Fibroblast of skin of right biceps (primary cell): ENCODE measurements at regions not wholly inside any gene's neighbourhood (a gene's known extent, or its start where the extent isn't known, plus 50 kb on each side); places are given as distances from the start of the nearest gene placed in this dataset.

Experiments used
- DNase-seq: peaks from one replicate; pipeline ENCODE4 v3.0.0-alpha.2; 2013

DNA sequence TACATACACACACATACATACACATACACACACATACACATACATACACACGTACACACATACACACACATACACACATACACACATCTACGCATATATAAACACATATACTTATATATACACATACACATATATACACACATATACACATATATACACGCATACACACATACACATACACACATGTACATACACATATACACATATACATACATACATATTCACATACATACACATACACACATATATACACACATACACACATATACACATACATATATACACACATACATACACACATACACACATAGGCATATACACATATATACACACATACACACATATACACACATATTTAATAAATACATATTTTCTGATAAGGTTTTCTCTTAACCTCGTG, 324.0 kb downstream of the RPS6KC1 start:
- DNase-seq, result no peak

DNA sequence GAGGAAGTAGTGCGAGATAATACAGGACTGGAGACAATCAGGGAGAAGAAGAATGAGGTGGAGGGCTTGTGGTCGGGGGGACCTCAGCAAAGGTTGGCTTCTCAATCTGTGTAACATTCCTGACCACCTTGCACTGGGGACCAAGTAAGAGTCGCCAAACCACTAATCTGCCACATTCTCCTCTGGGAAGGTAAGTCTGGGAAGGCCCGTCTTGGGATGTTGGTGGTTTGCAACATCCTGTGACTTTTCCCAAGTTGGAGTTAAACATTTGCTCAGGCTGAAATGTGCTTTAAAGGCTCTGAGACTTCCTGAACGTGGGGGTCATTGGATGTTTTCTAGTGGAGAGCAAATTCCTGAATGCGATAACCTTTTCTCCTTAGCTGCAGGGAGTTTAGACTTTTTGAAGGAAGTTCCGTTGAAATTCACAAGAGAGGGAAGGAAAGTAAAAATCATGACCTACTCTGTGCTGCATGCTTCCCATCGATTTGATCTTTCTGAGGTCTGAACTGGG, 325.9 kb downstream of the RPS6KC1 start:
- peak; percentile 39 for DNase-seq

DNA sequence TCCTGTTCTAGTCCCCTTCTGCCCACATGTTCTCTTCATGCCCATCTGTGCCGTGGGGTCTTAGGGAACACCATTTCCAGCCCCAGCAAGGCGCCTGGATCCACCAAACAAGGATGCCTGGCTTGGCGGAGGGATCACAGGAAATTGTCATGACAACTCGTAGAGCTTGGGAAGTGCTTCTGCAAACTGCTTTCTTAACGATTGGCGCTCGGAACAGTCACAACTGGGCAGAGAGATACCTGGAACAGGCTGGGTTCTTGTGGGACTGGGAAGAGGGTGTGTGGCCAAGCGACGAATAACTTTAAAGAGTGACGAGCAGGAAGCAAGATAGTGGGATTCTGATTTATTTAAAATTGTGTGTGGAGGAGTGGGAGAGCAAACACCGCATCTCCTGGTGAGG, 329.8 kb downstream of the RPS6KC1 start:
- DNase-seq, result no peak

DNA sequence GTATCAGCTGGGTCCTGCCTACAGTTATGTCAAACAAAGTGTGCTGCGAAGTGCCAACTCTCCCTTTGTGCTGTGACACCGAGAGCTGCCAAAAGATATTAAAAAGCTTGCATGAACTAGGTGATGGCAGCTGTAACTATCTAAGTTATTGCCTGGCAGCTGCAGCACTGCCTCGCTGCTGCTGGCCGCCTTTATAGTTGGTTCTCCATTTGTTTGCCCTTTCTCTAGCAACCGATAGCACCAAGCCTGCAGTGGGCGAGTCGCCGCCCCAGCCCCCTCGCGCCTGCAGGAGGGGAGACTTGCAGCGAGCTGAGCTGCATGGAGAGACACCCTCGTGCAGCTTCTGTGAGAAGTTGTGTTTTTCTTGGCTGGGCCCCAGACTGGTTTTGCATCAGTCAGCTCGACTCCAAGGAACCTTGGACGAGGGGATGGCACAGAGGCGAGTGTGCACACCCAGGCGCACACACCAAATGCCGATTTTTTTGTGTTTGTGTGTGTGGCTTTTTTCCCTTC, 330.6 kb downstream of the RPS6KC1 start:
- peak; percentile 37 for DNase-seq

DNA sequence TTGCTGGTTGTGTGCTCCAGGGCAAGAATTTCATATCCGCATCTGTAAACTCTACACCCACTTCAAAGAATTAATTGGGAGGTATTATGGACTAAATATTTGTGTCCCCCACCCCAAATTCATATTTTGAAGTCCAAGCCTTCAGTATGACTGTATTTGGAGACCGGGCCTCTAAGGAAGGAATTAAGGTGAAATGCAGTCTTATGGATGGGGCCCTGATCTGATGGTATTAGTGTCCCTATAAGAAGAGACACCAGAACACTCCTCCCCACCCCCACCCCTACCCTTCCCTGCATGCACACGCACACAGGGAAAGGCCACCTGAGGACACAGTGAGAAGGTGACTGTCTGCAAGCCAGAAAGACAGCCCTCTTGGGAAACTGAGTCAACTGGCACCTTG, 332.4 kb downstream of the RPS6KC1 start:
- no peak for DNase-seq

DNA sequence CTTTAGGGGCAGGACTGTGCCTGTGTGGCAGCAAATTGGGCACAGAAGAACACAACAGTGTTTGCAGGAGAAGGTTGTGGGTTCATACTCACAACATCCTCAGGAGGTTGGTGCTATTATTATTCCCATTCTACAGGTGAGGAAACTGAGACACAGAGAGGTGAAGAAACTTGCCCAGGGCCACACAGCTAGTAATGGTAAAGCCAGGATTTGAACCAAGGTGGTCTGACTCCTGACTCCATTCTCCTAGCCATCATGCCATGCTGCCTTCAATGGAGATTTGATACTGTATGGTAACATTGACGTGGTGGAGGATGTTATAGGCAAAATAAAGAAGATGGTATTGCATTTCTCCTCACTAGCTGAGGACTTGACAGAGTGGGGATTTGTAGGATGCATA, 334.2 kb downstream of the RPS6KC1 start:
- DNase-seq, result no peak

DNA sequence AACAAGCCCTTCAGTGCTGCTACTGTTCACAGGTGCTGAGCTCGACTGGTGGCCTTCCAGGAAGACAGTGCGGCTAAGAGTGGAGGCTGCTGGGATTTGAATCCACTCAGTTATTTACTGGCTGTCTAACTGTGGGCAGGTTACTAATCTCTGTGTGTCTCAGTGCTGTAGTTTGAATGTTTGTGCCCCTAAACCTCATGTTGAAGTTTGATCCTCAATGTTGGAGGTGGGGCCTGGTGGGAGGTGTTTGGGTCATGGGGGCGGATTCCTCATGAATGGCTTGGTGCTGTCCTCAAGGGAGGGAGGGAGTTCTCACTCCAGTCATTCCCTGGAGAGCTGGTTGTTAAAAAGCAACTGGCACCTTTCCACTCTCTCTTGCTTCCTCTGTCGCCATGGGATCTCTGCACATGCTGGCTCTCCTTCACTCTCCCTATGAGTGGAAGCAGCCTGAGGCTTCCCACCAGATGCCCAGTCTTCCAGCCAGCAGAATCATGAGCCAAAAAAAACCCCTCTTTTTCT, 334.8 kb downstream of the RPS6KC1 start:
- DNase-seq, result no peak

DNA sequence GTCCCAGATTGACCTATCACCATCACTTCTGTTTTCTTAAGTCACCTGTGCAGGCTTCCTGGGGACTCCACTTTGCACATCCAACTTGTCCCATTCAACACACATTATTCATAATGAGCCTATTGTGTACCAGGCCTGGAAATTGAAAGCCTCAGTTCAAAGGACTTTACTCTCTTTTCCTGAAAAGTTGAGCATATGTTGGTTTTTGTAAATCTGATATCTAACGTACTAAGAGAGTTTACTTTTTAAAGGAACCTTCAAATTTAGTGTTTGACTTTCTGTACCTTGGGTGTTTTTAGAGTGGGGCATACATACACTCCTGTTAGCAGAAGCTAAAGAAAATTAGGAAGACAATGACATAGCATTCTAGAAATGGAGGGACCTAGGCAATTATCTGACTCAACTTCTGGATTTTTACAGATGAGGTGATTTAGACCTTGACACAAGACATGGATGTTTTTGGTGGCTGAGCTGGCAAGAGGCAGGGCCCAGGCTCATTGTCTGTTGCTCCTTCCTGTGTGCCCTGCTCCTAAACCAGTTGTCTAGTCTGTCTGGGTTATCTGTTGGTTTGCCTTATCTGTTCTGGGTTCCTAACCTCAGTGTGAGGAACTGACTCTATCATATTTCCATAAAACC, 336.5 kb downstream of the RPS6KC1 start:
- no peak for DNase-seq

DNA sequence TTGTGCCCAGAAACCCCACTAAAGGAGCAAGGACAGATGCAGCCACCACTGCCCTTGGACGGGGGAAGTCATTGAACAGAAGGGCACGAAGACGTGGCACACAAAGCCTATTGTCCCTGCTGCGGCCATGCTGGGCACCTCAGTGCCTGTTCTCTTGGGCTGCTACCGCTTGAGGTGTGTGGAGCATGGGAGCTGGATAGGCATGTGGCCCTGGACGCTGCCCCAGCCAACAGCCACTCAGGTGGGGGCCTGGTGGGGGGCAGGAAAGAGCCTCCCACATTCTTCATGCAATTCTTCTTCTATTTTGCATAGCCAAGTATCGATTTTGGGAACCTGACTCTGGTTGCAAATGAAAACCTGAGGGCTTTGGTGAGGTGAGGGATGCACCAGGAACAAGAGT, 337.2 kb downstream of the RPS6KC1 start:
- no peak for DNase-seq

DNA sequence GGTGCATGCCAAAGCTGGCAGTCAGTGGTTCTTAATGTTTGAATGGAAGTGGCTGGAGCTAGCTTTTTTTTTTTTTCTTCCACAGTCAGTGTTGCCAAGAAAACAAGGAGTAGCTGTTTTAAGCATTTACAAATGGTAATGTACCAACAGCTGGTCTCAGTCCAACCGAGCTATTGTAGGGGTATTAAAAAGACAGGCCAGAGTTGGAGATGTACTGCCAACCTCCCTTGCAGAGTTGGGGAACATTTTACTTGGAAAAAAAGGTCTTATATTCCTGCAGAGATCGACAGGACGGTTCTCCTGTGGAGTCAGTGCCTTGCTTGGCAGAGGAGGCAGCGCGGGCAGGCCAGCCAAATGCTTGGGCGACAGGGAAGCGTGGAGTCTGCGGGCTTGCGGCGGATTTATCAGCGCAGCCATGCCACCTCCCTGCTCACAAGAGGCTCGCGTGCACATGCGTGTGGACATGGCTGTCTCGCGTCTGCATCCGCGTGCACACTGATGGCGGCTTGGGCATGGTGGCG, 338.1 kb downstream of the RPS6KC1 start:
- DNase-seq, result no peak

DNA sequence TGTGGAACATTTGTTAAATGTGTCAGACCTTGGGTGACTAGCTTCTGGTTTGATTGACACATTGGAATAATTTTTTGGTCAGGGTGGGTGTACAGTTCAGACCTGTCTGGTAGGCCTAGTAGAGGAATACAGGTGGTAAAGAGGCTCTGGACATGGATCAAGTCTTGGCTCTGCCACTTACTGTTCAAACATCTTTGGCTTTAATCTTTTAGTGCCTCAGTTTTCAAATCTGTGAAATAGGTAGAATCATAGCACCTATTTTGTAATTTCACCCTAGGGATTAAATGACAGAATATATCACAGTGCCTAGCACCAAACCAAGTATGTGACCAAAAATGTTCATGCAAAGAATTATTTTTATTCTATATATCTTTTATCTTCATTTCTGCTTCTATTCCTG, 340.4 kb downstream of the RPS6KC1 start:
- no peak for DNase-seq

DNA sequence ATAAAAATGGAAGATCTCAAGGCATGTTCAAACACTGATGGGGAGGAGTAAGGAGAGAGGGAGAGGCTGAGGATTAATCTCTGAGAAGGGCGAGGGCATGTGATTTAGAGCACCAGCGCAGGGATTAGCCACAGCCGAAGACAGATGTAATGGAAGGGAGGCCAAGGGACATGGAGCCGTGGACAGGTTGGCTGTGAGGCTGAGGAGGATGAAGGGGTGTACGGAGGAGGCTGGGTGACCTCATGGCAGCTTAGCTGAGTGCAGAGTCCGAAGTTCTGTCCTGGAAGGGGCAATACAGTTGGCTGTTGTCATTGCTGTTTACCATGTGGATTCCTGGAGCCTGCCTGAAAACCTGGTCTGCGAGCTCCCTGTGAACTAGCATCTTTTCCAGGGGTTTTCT, 342.8 kb downstream of the RPS6KC1 start:
- no peak for DNase-seq

DNA sequence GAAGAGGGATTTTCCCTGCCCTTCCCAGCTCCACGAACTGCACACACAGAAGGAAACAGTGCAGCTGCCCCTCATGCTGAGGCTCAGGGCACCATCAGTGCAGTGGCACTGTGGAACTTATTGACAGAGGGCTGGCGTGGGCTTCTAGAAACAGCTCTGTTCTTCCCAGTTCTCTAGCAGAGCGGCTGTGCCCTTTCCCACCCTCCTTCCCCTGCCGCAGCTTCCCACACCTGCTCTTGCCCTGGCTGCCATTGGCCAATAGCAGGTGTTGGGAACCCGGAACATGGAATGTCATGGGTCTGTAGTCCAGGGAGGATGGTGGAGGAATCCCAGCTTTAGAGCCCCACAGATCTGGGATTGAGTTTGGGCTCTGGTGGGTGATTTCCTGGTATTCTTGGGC, 343.8 kb downstream of the RPS6KC1 start:
- DNase-seq, result no peak

DNA sequence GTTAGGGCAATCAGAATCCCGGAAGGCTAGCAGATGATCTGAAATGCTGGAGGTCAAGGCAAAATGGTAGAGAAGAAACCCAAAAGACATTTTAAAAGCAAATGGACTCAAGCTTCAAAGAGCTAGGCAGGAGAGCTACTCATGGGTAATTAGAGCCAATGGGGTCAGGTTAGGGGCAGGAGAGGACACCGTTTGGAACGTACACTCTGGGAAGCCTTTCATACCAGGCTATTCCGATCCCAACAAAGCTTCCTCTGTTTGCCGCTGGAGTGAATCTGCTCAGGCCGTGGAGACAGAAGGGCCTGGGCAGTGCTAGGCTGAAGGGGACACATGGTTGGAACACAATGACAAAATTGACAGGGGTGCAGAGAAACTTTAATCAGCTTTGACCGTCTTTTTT, 346.6 kb downstream of the RPS6KC1 start:
- DNase-seq, result no peak

DNA sequence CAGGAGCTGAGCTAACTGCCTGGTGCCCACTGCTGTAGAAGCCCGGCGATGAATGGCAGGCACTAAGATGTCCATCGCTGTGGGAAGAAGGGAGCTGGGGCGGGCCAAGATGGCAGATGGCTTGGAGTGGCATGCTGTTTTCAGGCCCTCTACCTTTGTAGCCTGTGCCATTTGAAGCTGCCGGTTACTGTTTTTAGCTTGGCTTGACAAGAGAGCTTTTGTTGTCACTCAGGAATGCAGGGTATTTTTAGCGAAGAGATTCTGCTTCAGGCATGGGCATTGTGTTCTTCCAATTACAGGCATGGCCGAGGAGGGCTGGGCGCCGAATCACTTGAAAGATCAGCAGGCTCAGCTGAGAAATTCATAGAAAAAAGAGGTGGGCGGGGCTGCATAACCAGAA, 348.7 kb downstream of the RPS6KC1 start:
- DNase-seq, result no peak

DNA sequence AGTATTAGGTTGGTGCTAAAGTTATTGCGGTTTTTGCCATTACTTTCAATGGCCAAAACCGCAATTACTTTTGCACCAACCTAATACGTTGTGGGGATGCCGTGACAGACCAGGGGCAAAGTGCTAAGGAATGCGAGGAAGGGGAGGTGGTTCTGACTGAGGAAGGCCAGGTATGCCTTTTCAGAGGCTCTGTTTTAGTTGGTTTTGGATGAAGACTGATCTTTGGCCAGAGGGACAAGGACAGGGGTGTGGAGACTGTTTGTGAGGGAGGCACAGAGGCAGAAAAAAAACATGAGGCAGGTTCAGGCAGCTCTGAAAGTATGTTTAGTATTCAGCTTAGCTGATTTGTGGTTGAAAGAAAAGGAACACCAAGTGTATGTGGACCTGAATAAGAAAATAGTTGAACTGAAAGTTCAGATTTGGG, 358.2 kb downstream of the RPS6KC1 start:
- DNase-seq, result no peak

DNA sequence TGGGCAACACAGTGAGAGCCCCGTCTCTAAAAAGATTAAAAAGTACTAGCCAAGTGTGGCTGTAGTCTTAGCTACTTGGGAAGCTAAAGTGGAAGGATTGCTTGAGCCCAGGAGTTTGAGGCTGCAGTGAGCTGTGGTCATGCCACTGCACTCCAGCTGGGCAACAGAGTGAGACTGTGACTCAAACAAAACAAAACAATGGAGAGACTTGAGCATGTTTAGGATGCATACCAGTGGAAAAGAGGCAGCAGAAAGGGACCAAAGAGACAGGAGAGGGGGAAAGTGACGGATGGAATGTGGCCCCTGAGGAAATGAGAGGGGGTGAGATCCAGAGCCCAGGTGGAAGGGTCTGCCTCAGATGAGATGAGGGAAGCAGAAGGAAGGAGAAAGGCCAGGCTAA, 358.9 kb downstream of the RPS6KC1 start:
- DNase-seq, result no peak

DNA sequence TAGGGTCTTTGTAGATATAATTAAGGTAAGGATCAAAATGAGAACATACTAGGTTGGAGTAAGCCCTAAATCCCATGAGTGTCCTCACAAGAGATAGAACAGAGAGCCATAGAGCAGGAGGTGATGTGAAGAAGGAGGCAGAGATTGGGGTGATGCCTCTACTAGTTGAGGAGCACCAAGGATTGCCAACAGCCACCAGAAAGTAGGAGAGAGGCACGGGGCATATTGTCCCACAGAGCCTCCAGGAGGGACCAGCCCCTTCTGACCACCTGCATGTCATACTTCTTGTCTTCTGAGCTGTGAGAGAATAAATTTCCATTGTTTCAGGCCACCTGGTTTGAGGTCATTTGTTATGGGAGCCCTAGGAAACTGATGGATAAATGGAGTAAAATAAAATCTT, 363.3 kb downstream of the RPS6KC1 start:
- DNase-seq, result no peak

DNA sequence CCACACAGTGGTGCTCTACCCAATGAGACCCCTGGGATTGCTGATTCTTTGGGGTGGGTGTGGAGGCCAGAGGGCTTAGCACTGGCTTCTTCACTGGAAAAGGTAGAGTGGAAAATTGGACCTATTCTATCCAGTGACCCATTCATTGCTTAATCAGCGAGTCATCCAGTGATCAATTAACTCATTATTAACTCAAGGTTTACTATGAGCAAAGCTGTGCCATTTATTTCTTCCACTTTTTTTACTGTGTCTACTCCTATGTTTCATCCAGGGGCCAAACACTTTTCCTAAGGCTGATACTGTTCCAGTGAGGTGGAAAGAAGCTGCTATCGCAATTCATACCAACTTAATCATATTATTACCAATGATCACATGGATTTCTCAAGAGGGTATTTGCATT, 363.9 kb downstream of the RPS6KC1 start:
- no peak for DNase-seq

DNA sequence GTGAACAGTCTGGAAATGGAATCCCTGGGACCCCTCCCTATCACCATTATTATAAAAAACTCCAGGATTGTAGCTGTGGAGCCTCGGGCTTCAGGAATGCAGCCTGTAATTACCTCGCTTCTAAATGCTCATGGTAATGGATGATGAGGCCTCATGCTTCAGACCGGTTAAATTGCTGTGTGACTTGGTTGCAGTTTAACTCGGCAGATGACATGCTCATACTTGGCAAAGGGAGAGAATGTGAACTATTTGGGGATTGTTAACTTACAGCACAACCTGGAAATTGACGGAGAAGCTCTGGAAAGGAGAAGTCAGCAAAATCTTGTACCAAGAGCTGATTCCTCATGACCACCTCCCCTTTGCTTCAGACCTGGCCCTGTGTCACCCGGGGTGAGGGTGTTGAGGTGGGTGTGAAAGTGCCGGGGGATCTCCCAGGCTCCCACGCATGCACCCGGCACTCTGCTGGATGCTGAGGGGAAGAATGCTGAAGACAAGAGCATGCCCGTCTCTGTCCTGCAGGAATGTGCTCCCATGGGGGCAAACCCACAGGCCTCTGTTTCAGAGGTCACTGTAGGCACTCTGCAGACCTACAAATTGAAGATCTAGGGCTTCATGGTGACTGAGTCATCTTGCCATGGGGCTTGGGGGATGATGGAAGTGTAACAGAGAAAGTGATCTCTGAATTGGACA, 364.8 kb downstream of the RPS6KC1 start:
- no peak for DNase-seq

DNA sequence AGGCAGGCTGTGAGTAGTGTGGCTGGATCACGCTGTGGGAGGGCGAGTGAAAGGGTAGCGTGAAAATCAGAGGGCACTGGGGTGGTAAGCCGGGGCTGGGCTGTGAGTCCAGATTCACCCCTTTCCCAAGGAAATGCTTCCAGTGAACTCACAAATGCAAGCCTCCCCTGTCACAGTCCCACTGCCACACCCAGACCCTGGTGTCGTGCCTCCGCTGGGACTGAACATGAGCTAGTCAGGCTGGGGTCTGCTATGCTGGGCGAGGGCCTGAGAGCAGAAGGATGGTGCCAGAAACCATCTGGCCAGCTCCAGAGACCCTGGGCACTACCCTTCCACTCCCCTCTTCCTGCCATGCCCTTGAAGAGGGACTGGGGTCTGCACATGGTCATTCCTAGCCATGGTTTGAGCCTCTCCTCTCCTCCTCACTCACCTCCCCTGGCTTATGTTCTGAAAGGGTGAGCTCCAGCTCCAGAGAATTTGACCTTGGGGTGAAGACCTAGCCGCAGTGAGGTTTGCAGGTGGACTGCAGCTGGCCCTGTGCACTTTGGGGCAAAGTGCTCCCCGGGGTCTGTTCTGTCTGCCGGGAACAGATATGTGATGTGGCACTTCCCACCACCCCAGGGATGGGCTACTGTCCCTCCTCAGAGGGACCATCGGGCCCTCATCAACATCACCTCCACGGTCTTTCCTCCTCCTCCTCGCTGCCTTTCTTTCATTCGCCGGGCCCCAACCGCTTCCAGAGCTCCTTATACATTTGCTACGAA, 365.6 kb downstream of the RPS6KC1 start:
- no peak for DNase-seq

DNA sequence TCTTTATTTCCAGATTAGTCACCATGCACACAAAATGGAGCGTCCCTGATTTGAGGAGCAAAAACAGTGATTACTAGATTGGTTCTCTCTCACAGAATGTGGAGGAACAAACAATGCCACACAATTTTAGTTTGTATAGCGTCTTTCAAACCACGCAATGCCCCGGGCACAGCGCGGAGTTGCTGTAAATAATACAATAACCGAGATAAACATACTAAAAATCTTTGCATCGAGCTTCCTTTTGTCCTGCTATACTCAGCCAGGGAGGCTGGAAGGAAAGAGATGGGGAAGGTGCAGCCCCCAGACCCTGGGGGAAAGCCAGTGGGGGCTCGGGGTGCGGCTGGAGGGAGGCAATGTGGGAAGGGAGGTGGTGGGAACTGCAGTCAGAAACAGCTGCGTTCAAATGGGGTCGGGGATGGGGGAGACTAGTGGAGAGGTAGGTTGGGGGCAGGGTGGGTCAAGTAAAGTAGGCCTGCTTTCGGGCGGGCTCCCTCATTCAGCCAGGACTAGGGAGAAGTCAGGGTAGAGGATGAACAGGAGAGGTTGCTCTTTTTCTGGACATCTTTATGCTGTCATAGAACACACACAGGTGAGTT, 366.3 kb downstream of the RPS6KC1 start:
- DNase-seq, result no peak

DNA sequence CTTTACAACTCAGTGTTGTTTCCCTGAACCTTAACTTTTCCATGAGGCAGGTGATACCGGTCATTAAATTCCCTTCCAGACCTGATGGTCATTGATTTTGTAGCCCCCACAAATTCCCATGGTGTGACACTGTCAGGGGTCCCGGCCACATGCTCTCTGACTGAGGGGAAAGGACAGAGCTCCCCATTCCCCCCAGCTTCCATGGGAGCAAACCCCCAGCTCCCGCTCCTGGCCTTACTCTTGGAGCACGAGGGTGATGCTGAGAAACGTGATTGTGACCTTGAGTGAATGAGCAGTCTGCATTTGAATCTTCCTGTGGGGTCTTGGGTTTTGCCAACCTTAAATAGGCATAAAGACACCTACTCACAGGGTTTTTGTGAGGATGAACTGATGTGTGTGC, 366.8 kb downstream of the RPS6KC1 start:
- DNase-seq, result no peak
